IPS-NIHi7 (cell line): ENCODE measurements at regions not wholly inside any gene's neighbourhood (a gene's known extent, or its start where the extent isn't known, plus 50 kb on each side); places are given as distances from the start of the nearest gene placed in this dataset.
A peak's percentile ranks its signal among the peaks of the same experiment; 100 is the strongest.

Source experiments
- DNase-seq: peaks from one replicate; pipeline ENCODE4 v3.0.0; 2012; ENCODE audit warnings: mixed read lengths; ENCODE audit errors: extremely low spot score

DNA sequence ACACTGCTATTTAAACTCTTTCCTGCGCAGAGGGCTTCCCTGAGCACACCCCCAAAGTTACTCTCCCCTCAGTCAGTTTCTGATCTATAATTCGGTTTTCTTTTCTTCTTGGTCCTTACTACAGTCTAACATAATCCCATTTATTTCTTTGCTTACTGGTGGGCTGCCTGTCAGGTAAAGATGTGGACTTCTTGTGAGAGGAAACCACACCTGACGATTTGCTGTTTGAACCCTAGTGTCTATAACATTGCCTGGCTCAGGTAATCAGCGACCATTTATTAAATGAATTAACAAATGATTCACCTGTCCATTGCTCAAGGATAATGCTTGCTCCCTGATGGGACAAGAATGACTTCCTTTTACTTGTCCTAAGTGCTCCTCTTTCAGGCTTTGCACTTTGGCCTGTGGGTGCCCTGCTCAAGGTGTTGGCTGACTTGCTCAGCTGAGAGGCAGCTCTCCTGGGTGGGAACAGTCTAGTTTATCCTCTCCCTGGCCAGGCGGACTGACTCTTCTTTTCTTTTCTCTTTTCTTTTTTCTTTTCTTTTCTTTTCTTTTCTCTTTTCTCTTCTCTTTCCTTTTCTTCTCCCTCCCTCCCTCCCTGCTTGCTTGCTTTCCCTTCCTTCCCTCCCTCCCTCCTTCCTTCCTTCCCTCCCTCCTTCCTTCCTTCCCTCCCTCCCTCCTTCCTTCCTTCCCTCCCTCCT lies 233.1 kb downstream of the BCAS1 start:
- DNase-seq, result no peak

DNA sequence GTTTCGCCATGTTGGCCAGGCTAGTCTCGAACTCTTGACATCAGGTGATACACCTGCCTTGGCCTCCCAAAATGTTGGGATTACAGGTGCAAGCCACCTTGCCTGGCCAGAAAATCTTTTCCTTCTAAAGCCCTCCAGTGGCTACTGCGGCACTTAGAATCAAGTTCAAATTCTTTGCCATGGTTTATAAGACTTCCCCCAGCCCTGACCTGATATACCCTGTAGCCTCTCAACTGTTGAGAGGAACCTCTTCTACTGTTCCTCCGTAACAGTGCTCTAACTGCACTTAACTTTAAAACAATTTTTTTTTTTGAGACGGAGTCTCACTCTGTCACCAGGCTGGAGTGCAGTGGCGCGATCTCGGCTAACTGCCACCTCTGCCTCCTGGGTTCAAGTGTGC lies 235.6 kb downstream of the BCAS1 start:
- DNase-seq, result no peak

GRCh38 chr20:53834062-53834442 lies 236.3 kb downstream of the BCAS1 start:
- DNase-seq, result no peak

- DNase-seq, result no peak
Measured at GRCh38 chr20:53833333-53834061, 236.9 kb downstream of the BCAS1 start.

GRCh38 chr20:53832499-53832898 lies 237.9 kb downstream of the BCAS1 start:
- DNase-seq, result no peak

DNA sequence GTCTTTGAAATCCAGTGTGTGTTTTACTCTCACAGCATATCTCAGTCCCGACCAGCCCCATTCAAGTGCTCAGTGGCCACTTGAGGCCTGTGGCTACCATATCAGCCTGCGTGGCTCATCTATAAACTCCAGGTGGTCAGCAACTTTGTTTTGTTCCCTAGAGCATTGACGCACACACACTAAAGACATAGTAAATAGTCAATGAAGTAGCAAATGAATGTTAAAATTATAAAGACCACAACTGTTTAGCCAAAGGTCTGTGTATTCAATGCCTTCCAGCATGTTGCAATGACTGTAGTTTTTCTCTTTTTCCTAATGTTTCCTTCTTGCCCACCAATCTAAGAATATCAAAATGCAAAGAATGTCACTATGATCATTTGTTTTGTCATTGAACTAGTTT lies 238.2 kb upstream of the ZNF217 start:
- no peak for DNase-seq

DNA sequence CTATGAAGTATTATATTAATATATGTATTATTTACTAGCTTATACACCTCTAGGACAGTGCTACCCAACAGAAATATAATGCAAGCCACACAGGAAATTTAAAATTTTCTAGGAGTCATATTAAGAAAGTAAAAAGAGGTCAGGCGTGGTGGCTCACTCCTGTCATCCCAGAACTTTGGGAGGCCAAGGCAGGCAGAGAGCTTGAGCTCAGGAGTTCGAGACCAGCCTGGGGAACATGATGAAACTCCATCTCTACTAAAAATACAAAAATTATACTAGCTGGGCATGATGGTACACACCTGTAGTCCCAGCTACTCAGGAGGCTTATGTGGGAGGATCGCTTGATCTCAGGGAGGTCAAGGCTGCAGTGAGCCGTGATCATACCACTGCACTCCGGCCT lies 237.6 kb upstream of the ZNF217 start:
- DNase-seq, result no peak

DNA sequence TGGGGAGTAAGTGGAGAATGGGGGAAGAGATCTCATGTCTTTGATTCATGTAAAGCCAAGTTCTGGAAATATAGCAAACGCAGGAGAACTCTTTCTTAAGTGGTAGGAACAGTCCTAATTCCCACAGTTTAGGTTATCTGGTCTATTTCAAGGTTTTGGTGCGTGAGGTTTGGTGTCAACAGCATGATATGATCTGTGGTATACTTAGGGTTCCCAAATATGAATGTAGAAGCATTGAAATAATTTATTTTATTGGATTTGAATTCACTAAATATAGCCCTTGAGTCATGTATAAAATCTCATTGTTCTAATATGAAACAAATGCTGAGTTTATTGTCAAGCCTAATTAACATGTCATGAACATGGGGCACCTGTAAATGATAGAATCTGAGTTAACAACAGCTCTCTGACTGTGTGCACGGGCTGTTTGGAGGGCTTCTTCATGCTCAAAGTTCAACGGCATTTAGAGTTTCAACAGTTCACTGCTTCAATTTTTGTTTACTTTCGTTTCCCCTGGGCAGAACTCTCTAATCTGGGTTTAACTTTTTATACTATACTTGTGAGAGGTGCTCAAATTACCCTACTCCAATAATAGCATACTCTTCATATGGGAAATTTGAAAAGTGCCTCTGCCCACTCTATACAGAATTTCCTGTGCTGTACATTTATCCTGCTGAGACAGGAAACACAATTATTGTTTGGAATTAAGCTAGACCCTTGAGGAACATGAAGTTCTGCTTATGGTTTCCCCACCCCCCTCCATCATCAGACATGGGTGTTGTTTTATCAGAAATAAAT lies 236.3 kb upstream of the ZNF217 start:
- DNase-seq, result no peak

- DNase-seq, result no peak
Measured at GRCh38 chr20:53829255-53829723, 235.7 kb upstream of the ZNF217 start.

DNA sequence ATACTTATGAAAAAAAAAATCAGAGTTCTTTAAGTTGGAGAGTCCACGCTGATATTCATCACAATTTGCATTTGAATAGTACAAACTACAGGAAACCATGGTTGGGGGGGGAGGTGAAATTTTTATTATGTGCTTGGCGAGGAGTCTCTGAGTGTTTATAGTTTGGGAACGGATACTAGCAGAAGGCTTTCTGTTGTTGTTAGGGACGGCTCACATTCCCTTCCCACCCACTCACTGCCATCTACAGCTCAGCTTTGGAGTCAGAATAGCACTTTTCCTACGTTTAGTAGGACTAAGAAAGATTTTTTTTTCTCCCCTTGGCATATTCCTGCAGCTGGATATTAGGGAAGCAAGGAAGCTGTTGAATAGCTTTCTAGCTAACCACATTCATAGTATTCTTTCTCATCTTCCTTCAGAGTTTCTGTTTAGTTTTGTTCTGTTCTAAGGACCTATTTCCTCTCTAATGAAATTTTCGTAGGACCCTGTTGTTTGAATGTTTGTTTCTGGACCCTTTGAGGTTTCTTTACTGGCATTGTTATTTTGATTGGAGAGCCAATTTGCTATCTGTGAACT lies 235.1 kb upstream of the ZNF217 start:
- peak; percentile 71 for DNase-seq

DNA sequence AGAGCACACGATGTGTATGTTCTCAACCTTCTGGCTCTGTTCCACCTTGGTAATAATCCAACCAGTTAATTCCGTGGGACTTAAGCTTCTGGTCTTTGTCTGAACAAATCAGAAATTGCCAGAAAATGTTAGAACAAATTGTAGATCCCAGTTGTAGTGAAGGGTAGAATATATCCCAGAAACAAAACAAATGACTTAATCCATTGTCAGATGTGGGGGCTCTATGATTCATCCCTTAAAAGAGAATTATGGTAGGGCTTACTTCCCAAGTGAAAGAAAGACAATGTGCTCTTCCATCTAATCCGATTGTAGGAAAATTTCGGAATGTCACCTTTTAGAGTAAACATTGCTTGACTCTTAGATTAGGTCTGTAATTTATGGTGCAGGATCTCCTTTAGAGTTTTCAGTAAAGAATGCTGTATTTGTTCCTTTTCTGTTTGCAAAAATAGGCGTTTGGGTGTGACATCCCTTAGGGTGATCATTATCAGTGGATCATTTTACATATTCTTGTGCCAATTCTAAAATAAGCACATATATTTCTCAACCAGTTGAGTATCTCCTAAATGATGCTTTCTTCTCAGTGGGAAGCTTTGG lies 234.5 kb upstream of the ZNF217 start:
- DNase-seq, result no peak

- DNase-seq, result no peak
Measured at GRCh38 chr20:53827292-53828087, 233.9 kb upstream of the ZNF217 start.

GRCh38 chr20:53826597-53827291 lies 233.1 kb upstream of the ZNF217 start:
- no peak for DNase-seq

DNA sequence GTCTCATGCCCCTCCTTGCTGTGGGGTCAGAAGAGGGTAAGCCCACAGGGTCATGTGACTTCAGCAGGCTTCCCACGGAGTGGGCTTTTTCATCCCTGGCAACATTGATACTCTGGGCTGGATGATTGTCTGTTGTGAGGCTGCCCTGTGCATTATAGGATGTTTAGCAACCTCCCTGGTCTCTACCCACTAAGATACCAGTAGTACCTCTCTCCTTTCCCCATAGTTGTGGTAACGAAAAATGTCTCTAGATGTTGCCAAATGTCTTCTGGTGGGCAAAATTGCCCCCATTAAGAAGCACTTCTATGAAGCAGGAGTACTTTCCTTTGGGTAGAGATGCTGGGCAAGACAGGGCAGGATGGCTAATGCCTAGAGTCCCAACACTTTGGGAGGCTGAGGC lies 232.5 kb upstream of the ZNF217 start:
- DNase-seq, result no peak

- no peak for DNase-seq
Measured at GRCh38 chr20:53825282-53825681, 231.6 kb upstream of the ZNF217 start.

- no peak for DNase-seq
Measured at GRCh38 chr20:53824779-53825178, 231.1 kb upstream of the ZNF217 start.

- no peak for DNase-seq
Measured at GRCh38 chr20:53823121-53823764, 229.6 kb upstream of the ZNF217 start.

DNA sequence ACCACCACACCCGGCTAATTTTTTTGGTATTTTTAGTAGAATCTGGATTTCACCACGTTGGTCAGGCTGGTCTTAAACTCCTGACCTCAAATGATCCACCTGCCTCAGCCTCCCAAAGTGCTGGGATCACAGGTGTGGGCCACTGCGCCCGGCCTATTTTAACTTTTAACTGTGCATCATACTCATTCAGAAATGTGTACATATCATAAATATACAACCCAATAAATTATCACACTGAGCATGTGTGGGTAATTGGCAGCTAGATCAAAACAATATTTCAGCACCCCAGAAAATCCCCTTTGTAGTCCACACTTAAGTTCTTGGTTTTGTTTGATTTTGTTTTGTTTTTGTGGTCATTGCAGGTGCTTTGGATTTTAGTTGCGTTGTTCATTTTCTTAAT lies 228.9 kb upstream of the ZNF217 start:
- DNase-seq, result no peak

GRCh38 chr20:53819973-53820451 lies 226.4 kb upstream of the ZNF217 start:
- DNase-seq, result no peak
